NCI-H526 (cell line): ENCODE measurements at regions not wholly inside any gene's neighbourhood (a gene's known extent, or its start where the extent isn't known, plus 50 kb on each side); places are given as distances from the start of the nearest gene placed in this dataset.

ENCODE experiments used
- DNase-seq, 2 experiments: peaks; one replicate each; lab custom pipeline; 2025; lab: John Stamatoyannopoulos, UW

- no peak for DNase-seq
Observed at GRCh38 chr18:51399491-51400122, 202.1 kb upstream of the MEX3C start.

- no peak for DNase-seq
Observed at GRCh38 chr18:51400721-51401120, 203.2 kb upstream of the MEX3C start.

GRCh38 chr18:51401912-51402311, 204.4 kb upstream of the MEX3C start:
- no peak for DNase-seq

GRCh38 chr18:51404620-51405019, 207.1 kb upstream of the MEX3C start:
- DNase-seq, result no peak

GRCh38 chr18:51405683-51406477, 208.4 kb upstream of the MEX3C start:
- DNase-seq, result no peak

- DNase-seq, result peak; percentile 97 to 98
Observed at GRCh38 chr18:51417643-51418483, 220.4 kb upstream of the MEX3C start.

- DNase-seq, result no peak
Observed at GRCh38 chr18:51425475-51425874, 228.0 kb upstream of the MEX3C start.

GRCh38 chr18:51425889-51426288, 228.4 kb upstream of the MEX3C start:
- no peak for DNase-seq

- no peak for DNase-seq
Observed at GRCh38 chr18:51426996-51427395, 229.5 kb upstream of the MEX3C start.

GRCh38 chr18:51429644-51430043, 232.2 kb upstream of the MEX3C start:
- DNase-seq, result no peak

GRCh38 chr18:51430538-51430937, 233.1 kb upstream of the MEX3C start:
- DNase-seq, result no peak

- DNase-seq, result no peak
Observed at GRCh38 chr18:51433296-51433695, 235.8 kb upstream of the MEX3C start.

GRCh38 chr18:51433881-51434280, 236.4 kb upstream of the MEX3C start:
- no peak for DNase-seq

- no peak for DNase-seq
Observed at GRCh38 chr18:51437280-51438271, 240.1 kb upstream of the MEX3C start.

GRCh38 chr18:51438797-51439350, 241.4 kb upstream of the MEX3C start:
- DNase-seq, result no peak

GRCh38 chr18:51442012-51442411, 244.5 kb upstream of the MEX3C start:
- DNase-seq, result no peak

GRCh38 chr18:51446571-51447210, 249.2 kb upstream of the MEX3C start:
- no peak for DNase-seq

- peak in 1 of 2 experiments; percentile 8 for DNase-seq
Observed at GRCh38 chr18:51447351-51448342, 250.2 kb upstream of the MEX3C start.

- DNase-seq, result peak in 1 of 2 experiments; percentile 2
Observed at GRCh38 chr18:51448949-51449348, 251.5 kb upstream of the MEX3C start.
